ENCODE measurements at regions not wholly inside any gene's neighbourhood (a gene's known extent, or its start where the extent isn't known, plus 50 kb on each side); places are given as distances from the start of the nearest gene placed in this dataset.
"Not testable (repeated sequence)": the region's sequence is repeated elsewhere in the genome, so short reads cannot be mapped to it uniquely, and the experiment has no call there.

- no peaks in the 10 kb centered on the region for H3K27me3 ChIP-seq (ENCODE audit: control insufficient read depth, insufficient read depth, low read length)
- peak; percentile 18 for DNase-seq (ENCODE audit: low read depth, low spot score)
- TF ChIP-seq, protein P1, sequence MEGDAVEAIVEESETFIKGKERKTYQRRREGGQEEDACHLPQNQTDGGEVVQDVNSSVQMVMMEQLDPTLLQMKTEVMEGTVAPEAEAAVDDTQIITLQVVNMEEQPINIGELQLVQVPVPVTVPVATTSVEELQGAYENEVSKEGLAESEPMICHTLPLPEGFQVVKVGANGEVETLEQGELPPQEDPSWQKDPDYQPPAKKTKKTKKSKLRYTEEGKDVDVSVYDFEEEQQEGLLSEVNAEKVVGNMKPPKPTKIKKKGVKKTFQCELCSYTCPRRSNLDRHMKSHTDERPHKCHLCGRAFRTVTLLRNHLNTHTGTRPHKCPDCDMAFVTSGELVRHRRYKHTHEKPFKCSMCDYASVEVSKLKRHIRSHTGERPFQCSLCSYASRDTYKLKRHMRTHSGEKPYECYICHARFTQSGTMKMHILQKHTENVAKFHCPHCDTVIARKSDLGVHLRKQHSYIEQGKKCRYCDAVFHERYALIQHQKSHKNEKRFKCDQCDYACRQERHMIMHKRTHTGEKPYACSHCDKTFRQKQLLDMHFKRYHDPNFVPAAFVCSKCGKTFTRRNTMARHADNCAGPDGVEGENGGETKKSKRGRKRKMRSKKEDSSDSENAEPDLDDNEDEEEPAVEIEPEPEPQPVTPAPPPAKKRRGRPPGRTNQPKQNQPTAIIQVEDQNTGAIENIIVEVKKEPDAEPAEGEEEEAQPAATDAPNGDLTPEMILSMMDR (IDR thresholded peaks at IDR 0.05; ENCODE audit: low read depth, low read length), result no peak
- H3K4me3 ChIP-seq (ENCODE audit: low read depth, low read length), result no peak overlapping the region
- ChIA-PET POLR2A (no interaction called here), CTCF (interaction anchor here (0.8 kb wide), 1 partner anchor 698 kb away, joined by 3 read pairs; no protein-coding TSS in a partner anchor)
- no peak overlapping the region for H3K27ac ChIP-seq (ENCODE audit: low read depth, low read length)
- H3K9me3 ChIP-seq (ENCODE audit: control insufficient read depth, insufficient read depth, low read length), result no peaks in the 10 kb centered on the region
These were observed 156.8 kb upstream of the UBE2E3 start for GRCh38 chr2:180823546-180824141.

GRCh38 chr2:180819106-180819505 is 161.3 kb upstream of the UBE2E3 start:
- TF ChIP-seq, protein P1 (IDR thresholded peaks at IDR 0.05; ENCODE audit: low read depth, low read length), result no peak
- Histone ChIP-seq H3K27ac (ENCODE audit: low read depth, low read length) (no peak overlapping the region), H3K9me3 (ENCODE audit: control insufficient read depth, insufficient read depth, low read length) (no peaks in the 10 kb centered on the region), H3K4me3 (ENCODE audit: low read depth, low read length) (no peak overlapping the region), H3K27me3 (ENCODE audit: control insufficient read depth, insufficient read depth, low read length) (no peaks in the 10 kb centered on the region)
- POLR2A ChIA-PET, result no interaction called here
- no peak for DNase-seq (ENCODE audit: low read depth, low spot score)
- CTCF ChIA-PET, result no interaction called here

GRCh38 chr2:180818700-180819099 is 161.7 kb upstream of the UBE2E3 start:
- H3K27ac ChIP-seq (ENCODE audit: low read depth, low read length); H3K9me3 ChIP-seq (ENCODE audit: control insufficient read depth, insufficient read depth, low read length); DNase-seq (ENCODE audit: low read depth, low spot score); CTCF ChIA-PET; H3K4me3 ChIP-seq (ENCODE audit: low read depth, low read length); H3K27me3 ChIP-seq (ENCODE audit: control insufficient read depth, insufficient read depth, low read length); POLR2A ChIA-PET: not testable (repeated sequence)

- no peak overlapping the region for H3K4me3 ChIP-seq (ENCODE audit: low read depth, low read length)
- H3K9me3 ChIP-seq (ENCODE audit: control insufficient read depth, insufficient read depth, low read length), result no peaks in the 10 kb centered on the region
- TF ChIP-seq, protein P1 (IDR thresholded peaks at IDR 0.05; ENCODE audit: low read depth, low read length), result no peak
- ChIA-PET POLR2A (no interaction called here), CTCF (interaction anchor here (0.6 kb wide), 1 partner anchor 673 kb away, joined by 5 read pairs; no protein-coding TSS in a partner anchor)
- H3K27ac ChIP-seq (ENCODE audit: low read depth, low read length), result no peak overlapping the region
- no peak for DNase-seq (ENCODE audit: low read depth, low spot score)
- H3K27me3 ChIP-seq (ENCODE audit: control insufficient read depth, insufficient read depth, low read length), result no peaks in the 10 kb centered on the region
These were observed 181.3 kb upstream of the UBE2E3 start for GRCh38 chr2:180799141-180799540.

DNA sequence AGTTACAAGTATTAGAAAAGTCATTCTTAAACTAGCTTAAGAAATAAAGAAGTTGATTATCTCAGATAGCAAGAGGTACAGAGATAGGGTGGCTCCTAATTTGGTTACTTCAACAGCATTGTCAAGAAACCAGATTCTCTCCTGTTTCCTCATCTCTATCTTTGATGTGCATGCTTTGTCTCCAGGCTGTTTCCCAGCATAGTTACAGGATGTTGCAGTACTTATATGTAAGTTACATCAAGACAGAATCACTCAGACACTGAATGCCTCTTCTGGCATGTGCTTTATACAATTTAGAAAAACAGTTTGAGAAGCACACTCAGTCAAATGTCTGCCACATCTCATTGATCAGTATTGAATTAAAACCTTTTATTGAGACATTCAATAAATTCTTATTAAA is 189.5 kb upstream of the UBE2E3 start:
- ChIA-PET CTCF (no interaction called here), POLR2A (no interaction called here)
- DNase-seq (ENCODE audit: low read depth, low spot score), result no peak

More for the DNA sequence above, 189.5 kb upstream of the UBE2E3 start:
- Histone ChIP-seq H3K9me3 (ENCODE audit: control insufficient read depth, insufficient read depth, low read length) (no peaks in the 10 kb centered on the region), H3K27ac (ENCODE audit: low read depth, low read length) (no peak overlapping the region), H3K4me3 (ENCODE audit: low read depth, low read length) (no peak overlapping the region), H3K27me3 (ENCODE audit: control insufficient read depth, insufficient read depth, low read length) (no peaks in the 10 kb centered on the region)
- TF ChIP-seq, protein P1 (IDR thresholded peaks at IDR 0.05; ENCODE audit: low read depth, low read length), result no peak
